HG02840 (cell line): ENCODE measurements at regions not wholly inside any gene's neighbourhood (a gene's known extent, or its start where the extent isn't known, plus 50 kb on each side); places are given as distances from the start of the nearest gene placed in this dataset.

Source experiments
- ATAC-seq: cut with Tn5 transposase; IDR thresholded peaks from one replicate; pipeline ENCODE4 v1.9.1; 2021; ENCODE audit warnings: mild to moderate bottlenecking, moderate library complexity, moderate number of reproducible peaks; ENCODE audit not compliant: unreplicated experiment, low FRiP score

DNA sequence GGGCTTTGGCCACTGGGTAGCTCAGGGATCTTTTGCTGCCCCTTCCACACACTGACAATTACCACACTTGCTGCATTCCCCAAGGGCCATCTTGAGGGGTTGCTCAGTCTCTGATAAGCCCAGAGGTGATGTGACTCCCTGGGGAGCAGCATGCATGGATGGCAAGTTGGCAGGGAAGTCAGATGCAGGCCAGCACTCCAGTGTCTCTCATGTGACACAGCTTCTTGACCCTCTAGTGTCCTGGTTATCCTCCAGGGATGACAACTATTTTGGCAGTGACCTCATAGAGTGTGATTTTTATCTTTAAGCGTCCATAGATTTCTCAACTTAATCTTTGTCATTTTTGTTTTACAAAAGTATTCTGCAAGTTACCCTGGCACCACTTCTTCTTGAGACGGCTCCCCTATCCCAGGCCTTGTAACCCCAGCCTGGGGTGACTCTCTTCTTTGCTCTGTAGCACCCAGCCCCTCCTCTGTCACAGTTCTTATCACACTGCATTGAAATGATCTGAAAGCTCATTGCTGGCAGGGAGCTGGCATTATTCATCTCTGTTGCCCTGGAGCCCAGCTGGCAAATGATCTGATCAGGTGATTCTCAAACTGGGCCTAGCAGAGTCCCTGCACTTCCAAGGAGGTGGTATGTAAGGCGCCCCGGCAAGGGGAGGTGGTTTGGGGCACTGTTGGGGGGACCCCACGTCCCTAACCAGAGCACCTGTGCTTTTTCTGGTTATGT is 72.6 kb downstream of the TENT5C start:
- ATAC-seq, result no peak

DNA sequence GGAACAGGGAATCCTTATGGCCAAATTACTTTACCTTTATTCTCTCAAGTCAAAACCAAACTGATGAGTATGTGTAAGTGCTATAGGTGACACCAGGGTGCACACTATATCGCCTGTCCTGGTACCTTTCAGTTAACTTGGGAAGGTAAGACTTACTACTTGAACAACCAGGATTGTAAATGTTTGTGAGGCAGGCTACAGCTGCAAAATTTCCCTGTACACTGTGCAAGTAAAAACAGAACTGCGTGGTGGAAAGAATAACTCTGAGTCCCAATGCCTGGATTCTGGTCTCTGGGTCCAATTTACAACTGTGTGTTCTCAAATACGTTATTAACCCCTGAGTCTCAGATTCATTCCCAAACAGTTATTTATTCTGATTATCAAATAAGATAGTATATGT is 73.5 kb downstream of the TENT5C start:
- no peak for ATAC-seq

- no peak for ATAC-seq
These were observed 74.0 kb downstream of the TENT5C start for GRCh38 chr1:117679868-117680267.

DNA sequence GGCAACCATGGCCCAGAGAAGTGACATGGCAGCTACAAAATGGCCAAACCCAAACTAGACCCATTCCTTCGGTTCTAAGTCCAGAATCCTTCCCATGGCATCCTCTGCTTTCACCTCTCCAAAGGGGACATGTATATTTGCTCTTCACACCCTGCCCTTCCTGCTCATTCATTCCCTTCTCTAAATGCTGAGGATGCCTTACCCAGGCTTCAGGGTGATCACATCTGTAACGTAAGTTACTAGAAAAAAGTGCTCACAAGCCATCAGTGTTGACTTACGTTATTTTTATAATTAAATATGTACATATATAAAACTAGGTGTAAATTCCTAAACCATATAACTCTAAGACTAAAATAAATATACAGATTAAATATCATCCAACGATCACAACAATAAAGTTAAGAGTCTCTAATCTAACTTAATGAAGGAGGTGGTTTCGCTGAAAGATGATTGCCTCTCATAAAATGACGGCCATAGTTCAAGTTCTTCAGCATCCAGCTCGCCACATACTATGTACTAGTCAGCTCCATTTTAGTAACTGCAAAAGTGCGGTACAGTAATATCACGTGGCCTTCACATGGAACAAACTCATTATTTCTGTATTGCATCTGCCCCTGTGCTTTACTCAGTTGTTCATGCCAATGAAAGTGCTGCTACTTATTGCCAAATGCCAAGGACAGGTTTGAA is 74.6 kb downstream of the TENT5C start:
- ATAC-seq, result no peak

- ATAC-seq, result no peak
These were observed 75.4 kb downstream of the TENT5C start for GRCh38 chr1:117681093-117681900.

DNA sequence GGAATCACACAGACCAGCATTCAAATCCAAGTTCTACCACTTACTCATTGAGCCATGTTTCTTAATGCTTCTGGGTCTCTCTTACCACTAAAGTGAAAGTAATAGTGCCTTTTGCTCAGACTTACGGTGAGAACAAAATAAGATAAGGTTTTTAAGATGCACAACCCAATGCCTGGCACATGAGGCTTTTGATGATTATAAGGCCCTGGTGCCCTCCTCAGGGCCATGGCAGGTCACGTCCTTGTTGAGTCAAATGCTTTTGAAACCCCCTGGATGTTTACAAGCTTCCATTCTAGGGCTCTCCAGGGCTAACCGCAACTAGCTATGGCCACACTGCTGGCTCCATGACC is 76.0 kb downstream of the TENT5C start:
- ATAC-seq, result no peak

DNA sequence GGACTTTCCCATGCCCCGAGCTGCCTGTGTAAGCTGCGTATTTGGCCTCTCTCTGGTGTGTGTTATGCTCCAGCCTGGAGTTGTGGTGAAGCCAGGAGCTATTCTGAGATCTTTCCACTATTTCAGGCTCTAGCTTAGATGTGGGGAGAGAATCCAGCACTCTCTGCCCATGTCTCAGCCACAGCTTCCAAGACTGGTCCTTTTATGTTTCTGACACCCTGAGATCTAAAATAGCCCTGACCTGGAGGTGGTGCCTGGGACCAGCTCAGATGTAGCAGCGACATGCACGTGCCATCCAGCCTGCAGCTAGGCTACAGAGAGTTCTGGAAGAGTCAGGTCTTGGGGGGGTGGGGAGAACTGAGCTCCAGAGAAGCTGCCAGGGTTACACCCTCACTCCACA is 76.5 kb downstream of the TENT5C start:
- no peak for ATAC-seq

DNA sequence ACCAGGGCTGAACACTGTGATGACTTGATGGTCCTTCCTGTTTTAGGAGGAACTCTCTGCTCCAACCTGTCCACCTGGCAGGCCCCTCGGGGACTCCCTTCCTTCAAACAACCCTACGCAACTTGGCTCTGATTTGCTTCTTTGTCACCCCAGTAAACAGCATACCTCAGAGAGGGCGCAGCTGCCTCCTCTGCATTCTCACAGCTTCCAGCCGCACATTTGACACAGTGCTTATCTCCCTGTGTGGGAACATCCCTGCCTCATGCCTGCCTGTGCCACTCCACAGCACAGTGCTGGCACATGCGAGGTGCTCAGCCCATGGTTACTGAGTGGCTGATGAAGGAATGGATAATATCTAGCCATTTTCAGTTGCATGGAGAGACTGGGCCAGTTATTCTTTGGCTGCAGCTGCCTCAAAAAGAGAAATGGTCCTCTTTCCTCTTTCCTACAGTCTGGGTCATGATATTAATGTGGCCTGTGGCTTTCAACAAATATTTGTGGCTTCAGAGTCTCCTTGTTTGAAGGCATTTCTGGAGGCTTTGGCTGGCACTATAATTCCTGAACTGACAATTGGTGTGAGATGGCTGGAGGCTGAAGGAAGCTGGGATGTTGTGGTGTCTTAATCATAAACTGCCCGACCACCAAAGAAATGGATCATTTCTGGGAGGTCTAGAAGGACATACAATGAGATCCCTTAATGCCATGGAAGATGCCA is 77.9 kb downstream of the TENT5C start:
- no peak for ATAC-seq

DNA sequence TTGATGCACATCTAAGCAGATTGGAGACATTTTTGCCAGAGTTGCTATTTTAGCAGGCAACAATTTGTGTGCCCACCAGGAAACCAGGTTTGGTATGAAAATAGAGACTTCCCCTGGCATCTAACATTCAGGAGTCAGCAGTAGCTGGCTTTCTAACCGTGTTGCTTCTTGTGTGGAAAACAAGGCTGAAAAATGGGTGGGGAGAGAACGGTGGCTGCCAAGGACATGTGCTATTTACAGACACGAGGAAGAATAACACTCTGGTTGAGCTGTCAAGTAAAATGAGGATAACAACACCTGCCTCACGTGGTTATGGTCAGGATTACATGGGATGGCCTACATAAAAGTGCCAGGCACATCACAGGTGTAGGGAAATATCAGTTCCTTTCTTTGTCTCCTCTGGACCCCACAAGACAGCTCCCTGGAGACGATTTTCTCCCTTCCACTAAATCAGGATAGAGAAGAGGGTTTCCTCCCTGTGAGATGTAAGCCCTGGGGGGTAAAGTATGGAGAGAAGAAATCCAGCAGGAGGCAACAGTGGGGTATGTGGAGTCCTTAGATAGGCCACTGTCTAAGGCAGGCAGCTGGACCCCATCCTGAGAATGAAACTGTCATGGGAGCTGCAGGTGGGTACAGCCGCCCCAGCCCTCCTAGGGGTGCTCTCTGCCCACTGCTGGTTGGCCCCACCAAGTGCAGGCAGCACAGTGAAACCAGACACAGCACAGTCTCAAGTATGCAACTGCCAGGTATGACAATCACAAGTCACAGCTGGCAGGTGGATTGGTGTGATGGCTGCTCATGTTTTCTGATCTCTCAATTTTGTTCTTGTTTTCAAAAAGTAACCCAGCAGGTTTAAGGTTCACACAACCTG is 80.3 kb downstream of the TENT5C start:
- ATAC-seq, result no peak

DNA sequence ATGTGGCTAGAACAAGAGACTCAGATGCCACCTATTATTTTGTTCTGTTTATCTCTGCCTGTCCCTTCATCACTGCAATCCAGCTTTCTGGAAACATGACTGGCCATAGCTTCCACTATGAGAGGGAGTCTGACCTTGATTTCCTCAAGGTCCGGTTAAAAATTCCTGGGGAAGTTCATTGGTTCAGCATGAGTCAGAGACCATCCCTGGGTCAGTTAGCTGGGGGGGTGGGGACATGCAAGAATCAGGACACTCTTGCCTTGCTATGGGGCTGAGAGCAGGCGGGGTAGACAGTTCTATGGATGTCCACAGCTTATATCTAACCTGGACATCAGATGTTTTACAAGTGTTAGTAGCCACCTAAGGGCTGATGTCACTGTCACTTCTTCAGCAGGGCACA is 81.1 kb downstream of the TENT5C start:
- no peak for ATAC-seq

- no peak for ATAC-seq
These were observed 84.3 kb downstream of the TENT5C start for GRCh38 chr1:117689997-117690625.

DNA sequence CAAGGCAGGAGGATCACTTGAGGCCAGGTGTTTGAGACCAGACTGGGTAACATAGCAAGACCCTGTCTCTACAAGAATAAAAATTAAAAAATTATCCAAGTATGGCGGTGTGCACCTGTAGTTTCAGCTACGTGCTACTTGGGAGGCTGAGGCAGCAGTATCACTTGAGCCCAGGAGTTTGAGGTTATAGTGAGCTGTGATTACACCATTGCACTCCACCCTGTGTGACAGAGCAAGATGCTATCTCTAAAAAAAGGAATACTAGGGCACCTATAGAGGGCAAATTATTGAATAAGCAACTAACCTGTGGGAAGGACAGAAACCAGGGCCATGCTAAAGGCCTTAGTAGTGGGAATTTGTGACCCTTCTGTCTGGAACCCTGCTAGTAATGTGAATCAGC is 86.1 kb downstream of the TENT5C start:
- no peak for ATAC-seq

DNA sequence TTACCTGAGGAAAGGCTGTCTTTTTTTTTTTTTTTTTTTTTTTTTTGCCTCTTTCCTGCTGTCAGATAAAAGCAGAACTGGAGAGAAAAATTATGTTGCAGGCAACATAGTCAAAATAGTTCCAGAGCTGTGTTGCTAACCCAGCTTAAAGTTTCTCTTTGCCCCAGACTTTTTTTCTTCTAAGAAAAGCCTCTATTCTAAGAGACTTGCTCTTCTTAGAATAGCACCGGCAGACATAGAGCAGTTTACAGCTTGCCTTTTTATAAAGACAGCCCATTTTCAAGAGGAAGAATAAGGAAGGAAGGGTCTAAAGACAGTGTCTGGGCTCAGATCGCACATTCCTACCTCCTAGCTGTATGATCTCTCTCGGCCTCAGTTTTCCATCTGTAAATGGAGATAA is 88.7 kb downstream of the TENT5C start:
- ATAC-seq, result no peak

DNA sequence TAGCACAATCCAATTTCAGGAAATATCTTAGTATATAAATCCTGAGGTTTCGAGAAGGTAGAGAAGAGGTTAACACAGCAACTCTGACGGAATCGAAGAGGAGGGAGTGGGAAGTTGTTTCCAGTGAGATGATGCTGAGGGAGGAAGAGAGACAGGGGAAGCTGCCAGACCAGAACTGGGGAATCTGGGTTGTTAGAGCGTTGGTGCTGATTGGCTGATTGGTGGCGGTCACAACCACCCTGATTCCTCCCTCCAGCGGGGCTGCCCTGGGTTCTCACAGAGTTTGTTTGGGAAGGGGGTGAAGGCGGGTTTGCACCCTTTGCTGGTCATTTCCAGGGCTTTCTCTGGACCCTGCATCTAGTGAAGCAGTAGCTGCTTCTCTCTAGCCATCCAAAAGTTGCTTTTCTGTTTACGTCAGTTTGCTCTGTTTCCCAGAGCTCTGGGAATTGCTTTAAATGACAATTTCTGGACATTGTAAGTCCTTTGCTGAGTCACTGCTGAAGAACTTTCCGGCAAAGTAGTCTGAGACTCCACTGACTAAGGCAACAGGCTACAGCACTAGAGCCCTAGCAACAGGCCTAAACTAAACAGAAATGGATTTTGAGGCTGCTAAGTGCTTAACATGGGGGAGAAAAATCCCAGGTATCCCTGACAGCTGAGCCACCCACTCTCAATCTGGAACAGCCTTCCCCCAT is 90.1 kb downstream of the TENT5C start:
- ATAC-seq, result no peak

- no peak for ATAC-seq
These were observed 90.7 kb downstream of the TENT5C start for GRCh38 chr1:117696561-117696960.

DNA sequence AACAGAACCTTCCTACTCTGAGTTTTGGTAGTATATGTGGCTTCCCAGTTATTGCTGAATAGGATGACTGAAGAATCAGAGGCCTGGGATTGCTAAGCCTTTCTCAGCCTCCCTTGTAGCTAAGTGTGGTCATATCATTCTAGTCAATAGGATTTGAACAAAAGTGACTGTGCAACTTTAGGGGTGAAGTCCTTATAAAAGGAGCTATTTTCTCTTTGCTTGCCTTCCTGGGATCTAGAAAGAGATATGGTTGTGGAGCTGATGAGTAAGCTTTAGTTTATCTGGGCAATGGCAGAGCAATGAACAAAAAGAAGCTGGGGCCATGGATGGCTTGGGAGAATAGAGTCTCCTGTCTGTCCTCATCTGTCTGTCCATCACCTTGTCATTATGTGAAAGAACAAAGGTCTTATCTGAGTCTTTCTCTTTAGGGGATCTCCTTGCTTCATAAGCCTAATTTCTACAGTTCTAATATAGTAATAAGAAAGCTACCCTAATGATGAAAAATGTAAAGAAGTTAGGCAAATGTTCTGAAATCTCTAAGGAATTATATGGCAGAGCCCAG is 91.5 kb downstream of the TENT5C start:
- no peak for ATAC-seq

- ATAC-seq, result no peak
These were observed 92.7 kb downstream of the TENT5C start for GRCh38 chr1:117698398-117699160.

DNA sequence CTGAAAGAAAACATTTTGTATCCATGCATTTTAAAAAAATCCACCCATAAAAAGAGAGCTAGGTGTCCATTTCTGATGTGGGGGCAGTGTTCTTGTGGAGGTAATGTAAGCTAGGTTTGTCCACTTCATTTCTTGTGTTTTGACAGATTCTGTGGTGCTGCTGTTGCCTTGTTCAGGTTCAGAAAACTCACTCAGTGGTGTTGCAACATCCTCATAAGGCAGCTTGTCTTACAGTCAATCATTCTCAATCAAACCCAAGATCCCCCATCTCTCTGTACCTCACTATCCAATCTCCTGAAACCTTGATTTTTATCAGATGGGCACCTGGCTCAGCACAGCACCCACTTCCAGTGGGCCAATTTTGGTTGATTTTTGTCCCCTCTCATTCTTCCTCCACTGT is 94.1 kb downstream of the TENT5C start:
- ATAC-seq, result no peak
